Astrocyte of the cerebellum (primary cell): ENCODE measurements at regions not wholly inside any gene's neighbourhood (a gene's known extent, or its start where the extent isn't known, plus 50 kb on each side); places are given as distances from the start of the nearest gene placed in this dataset.
A peak's percentile ranks its signal among the peaks of the same experiment; 100 is the strongest.

Experiments
- DNase-seq: peaks from one replicate; pipeline ENCODE4 v3.0.0-alpha.2; 2011; ENCODE audit warnings: low read depth
- H3K4me3 ChIP-seq: 2 replicates; pipeline ENCODE4 v1.5.1; 2011; ENCODE audit warnings: mild to moderate bottlenecking, low read depth, low read length, moderate library complexity
- in situ Hi-C: cut with HindIII; loops from 2 replicates; pipeline ENCODE4 v1.10.0; 2017; ENCODE audit warnings: low sequenced_read_pairs
- TF ChIP-seq, protein P1 (sequence below): IDR thresholded peaks from 2 replicates; pipeline ENCODE4 v1.5.1; 2012; ENCODE audit warnings: low read length, low read depth, moderate library complexity, mild to moderate bottlenecking; ENCODE audit errors: missing control alignments

DNA sequence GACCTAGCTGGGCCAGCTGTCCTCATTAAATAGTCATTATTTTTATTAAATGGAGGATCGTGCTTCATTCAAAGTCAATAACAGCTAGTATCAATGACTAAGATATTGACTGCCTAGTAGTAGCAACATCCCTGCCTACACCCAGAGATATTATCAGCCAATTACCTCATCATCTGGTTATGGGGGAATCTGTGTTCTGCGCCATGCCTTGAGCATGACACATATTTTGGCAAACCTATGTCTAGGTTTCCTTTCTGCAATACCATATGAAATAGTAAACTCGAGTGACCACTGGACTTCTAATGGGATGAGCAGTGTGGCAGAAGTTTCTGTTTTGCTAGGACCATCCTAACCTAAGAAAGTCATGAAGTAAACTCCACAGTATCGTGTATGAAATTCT, 50.0 kb upstream of the AADAT start:
- in situ Hi-C loops, result no loop called here
- TF ChIP-seq, protein P1, sequence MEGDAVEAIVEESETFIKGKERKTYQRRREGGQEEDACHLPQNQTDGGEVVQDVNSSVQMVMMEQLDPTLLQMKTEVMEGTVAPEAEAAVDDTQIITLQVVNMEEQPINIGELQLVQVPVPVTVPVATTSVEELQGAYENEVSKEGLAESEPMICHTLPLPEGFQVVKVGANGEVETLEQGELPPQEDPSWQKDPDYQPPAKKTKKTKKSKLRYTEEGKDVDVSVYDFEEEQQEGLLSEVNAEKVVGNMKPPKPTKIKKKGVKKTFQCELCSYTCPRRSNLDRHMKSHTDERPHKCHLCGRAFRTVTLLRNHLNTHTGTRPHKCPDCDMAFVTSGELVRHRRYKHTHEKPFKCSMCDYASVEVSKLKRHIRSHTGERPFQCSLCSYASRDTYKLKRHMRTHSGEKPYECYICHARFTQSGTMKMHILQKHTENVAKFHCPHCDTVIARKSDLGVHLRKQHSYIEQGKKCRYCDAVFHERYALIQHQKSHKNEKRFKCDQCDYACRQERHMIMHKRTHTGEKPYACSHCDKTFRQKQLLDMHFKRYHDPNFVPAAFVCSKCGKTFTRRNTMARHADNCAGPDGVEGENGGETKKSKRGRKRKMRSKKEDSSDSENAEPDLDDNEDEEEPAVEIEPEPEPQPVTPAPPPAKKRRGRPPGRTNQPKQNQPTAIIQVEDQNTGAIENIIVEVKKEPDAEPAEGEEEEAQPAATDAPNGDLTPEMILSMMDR, result no peak
- DNase-seq, result peak; percentile 4
- no peak overlapping the region for H3K4me3 ChIP-seq
